ENCODE measurements at regions not wholly inside any gene's neighbourhood (a gene's known extent, or its start where the extent isn't known, plus 50 kb on each side); places are given as distances from the start of the nearest gene placed in this dataset.

GRCh38 chr2:16405551-16405950 lies 260.1 kb downstream of the CYRIA start:
- Histone ChIP-seq H3K9ac (replicated peaks in 1 of 4; ENCODE audit: extremely low read depth in 1 of 4, low read depth in 3 of 4, low read length in 3 of 4) (no peak overlapping the region), H3K4me2 (ENCODE audit: insufficient read depth in 1 of 2, low read depth in 2 of 2, low read length in 2 of 2) (no peak overlapping the region), H3K23ac (ENCODE audit: insufficient read length) (no peak overlapping the region), H3K79me1 (ENCODE audit: low read depth, low read length) (no peaks in the 10 kb centered on the region), H4K20me1 (replicated peaks in 1 of 2; ENCODE audit: control insufficient read depth in 1 of 2, insufficient read depth in 2 of 2, low read length in 2 of 2) (peaks cover 0 to 2% of the 10 kb centered on the region in 2 experiments), H4K8ac (ENCODE audit: extremely low read depth, insufficient read depth, low read length) (no peak overlapping the region), H2BK15ac (ENCODE audit: low read length) (no peak overlapping the region), H2BK20ac (ENCODE audit: low read length) (no peak overlapping the region), H3K18ac (ENCODE audit: extremely low read depth, low read length) (no peak overlapping the region), H3K4me1 (replicated peaks in 1 of 4; ENCODE audit: control insufficient read depth in 3 of 4, insufficient read depth in 4 of 4, low read length in 3 of 4) (no peaks in the 10 kb centered on the region; a peak in 1 of 7 replicates), H4K5ac (ENCODE audit: insufficient read length, low read depth, low read length) (no peak overlapping the region), H3K36me3 (ENCODE audit: control insufficient read depth in 2 of 4, insufficient read depth in 4 of 4, low read length in 3 of 4) (no peaks in the 10 kb centered on the region), H2AFZ (ENCODE audit: low read length) (no peak overlapping the region), H3K23me2 (ENCODE audit: low read depth, low read length) (peaks cover 4% of the 10 kb centered on the region; the same call in 1 of the 2 replicates), H3K27ac (ENCODE audit: low read depth, low read length) (no peak overlapping the region), H2BK12ac (ENCODE audit: low read depth, low read length) (no peak overlapping the region), H3K4me3 (ENCODE audit: extremely low read depth in 1 of 4, insufficient read depth in 2 of 4, low read depth in 3 of 4, low read length in 4 of 4) (no peak overlapping the region), H2BK120ac (replicated peaks; ENCODE audit: low read depth, low read length) (no peak overlapping the region), H3K9me3 (ENCODE audit: insufficient read depth in 2 of 2, low read depth in 1 of 2, low read length in 1 of 2) (no peaks in the 10 kb centered on the region), H3K4ac (replicated peaks; ENCODE audit: insufficient read length, low read depth, low read length) (no peak overlapping the region), H3K56ac (replicated peaks; ENCODE audit: insufficient read length, low read depth, low read length) (no peak overlapping the region), H3K79me2 (ENCODE audit: control insufficient read depth in 1 of 2, insufficient read depth in 2 of 2, low read length in 2 of 2) (no peaks in the 10 kb centered on the region), H3K27me3 (replicated peaks in 1 of 4; ENCODE audit: control insufficient read depth in 3 of 4, extremely low read depth in 1 of 4, insufficient read depth in 3 of 4, low read length in 3 of 4) (no peaks in the 10 kb centered on the region), H2AK5ac (ENCODE audit: low read depth, low read length) (no peak overlapping the region), H4K91ac (replicated peaks; ENCODE audit: insufficient read length, low read length) (no peak overlapping the region), H3K14ac (ENCODE audit: insufficient read length) (no peak overlapping the region), H2BK5ac (ENCODE audit: low read depth, low read length) (no peak overlapping the region)
- FAIRE-seq (no peak), DNase-seq (ENCODE audit: low read depth in 1 of 2, low spot score in 2 of 2) (no peak)
- no peak for TF ChIP-seq CHD1 (IDR thresholded peaks at IDR 0.05; ENCODE audit: low read depth, low read length)
- no peak for TF ChIP-seq KDM5A (IDR thresholded peaks at IDR 0.05; ENCODE audit: low read length)
- no peak for TF ChIP-seq BRCA1 (IDR thresholded peaks at IDR 0.05; ENCODE audit: low read depth, low read length)
- TF ChIP-seq RBBP5 (IDR thresholded peaks at IDR 0.05; ENCODE audit: borderline replicate concordance, low read depth, low read length) = no peak
- TF ChIP-seq SUZ12 (IDR thresholded peaks at IDR 0.05; ENCODE audit: low read length) = no peak
- ChIA-PET CTCF (ENCODE audit: partially characterized antibody) (interaction anchor here (0.8 kb wide), 1 partner anchor 11 kb away, joined by 3 read pairs; no protein-coding TSS in a partner anchor), POLR2A (ENCODE audit: partially characterized antibody) (no interaction called here)
- 90% methylated on average over 3 of the region's 3 CpGs; no CpG with 5 or more reads in 1 of the 2 experiments for WGBS, 2 experiments (ENCODE audit: extremely low coverage in 1 of 2, insufficient coverage in 1 of 2, insufficient read length in 1 of 2, insufficient replicate concordance in 2 of 2, low coverage in 1 of 2, low lambda C conversion rate in 2 of 2, missing lambda C conversion rate in 1 of 2)

Data from H1 (cell line).